Endothelial cell of umbilical vein (primary cell): ENCODE measurements at regions not wholly inside any gene's neighbourhood (a gene's known extent, or its start where the extent isn't known, plus 50 kb on each side); places are given as distances from the start of the nearest gene placed in this dataset.

Experiments
- BruUV-seq: library from RNA; stranded (reverse); fragments of 400-500 nt; replicated peaks from 2 replicates; lab custom pipeline; 2021; lab: Mats Ljungman, UMichigan
- CTCF ChIA-PET: fragments of 300-600, 350-600 bp; sonication (Branson Sonifier 250); formaldehyde crosslinking; loops from one replicate; lab custom pipeline; 2021; ENCODE audit warnings: antibody characterized with exemption, inconsistent platforms; lab: Charles Lee
- POLR2A ChIA-PET: fragments of 300-600, 350-600 bp; sonication (Branson Sonifier 250); formaldehyde crosslinking; loops from one replicate; lab custom pipeline; 2021; ENCODE audit warnings: antibody characterized with exemption, inconsistent platforms; lab: Charles Lee
- DNase-seq: peaks from one replicate; pipeline ENCODE4 v3.0.0-alpha.2; 2011; ENCODE audit warnings: low read depth, low spot score
- FAIRE-seq: peaks from 2 replicates; lab custom pipeline; 2011; peaks lifted over from hg19 to GRCh38; lab: Jason Lieb, UNC
- H2AFZ ChIP-seq: 2 replicates; pipeline ENCODE4 v1.6.0; 2012; ENCODE audit warnings: low read depth, low read length, control low read depth, inconsistent platforms
- H3K27ac ChIP-seq: 2 replicates; pipeline ENCODE4 v1.5.1; 2011; ENCODE audit warnings: low read depth, mild to moderate bottlenecking, control low read depth, low read length, moderate library complexity; ENCODE audit not compliant: insufficient read depth
- H3K27me3 ChIP-seq, 2 experiments: 2 replicates each; pipeline versions ENCODE4 v1.6.0 to v1.6.1; 2011; ENCODE audit warnings: low read length in 2 of 2, mixed read lengths in 1 of 2; ENCODE audit not compliant: control insufficient read depth in 2 of 2, insufficient read depth in 2 of 2
- H3K36me3 ChIP-seq, 2 experiments: 2 replicates in 1 of 2; 3 replicates in 1 of 2; pipeline ENCODE4 v1.5.1; 2011; ENCODE audit warnings: low read length in 2 of 2, mild to moderate bottlenecking in 1 of 2, moderate library complexity in 1 of 2; ENCODE audit not compliant: control insufficient read depth in 2 of 2, insufficient read depth in 2 of 2; ENCODE audit errors: extremely low read depth in 1 of 2
- H3K4me1 ChIP-seq: 3 replicates; pipeline ENCODE4 v1.5.1; 2011; ENCODE audit warnings: mild to moderate bottlenecking, low read length; ENCODE audit not compliant: control insufficient read depth, insufficient read depth; ENCODE audit errors: extremely low read depth
- H3K4me2 ChIP-seq: 2 replicates; pipeline ENCODE4 v1.6.1; 2011; ENCODE audit warnings: low read length, control low read depth, mixed read lengths; ENCODE audit not compliant: insufficient read depth
- H3K4me3 ChIP-seq, 3 experiments: fragments of 200-600 bp in 1 of 3; sonication (generic), shearing (Covaris generic) in 1 of 3; replicated peaks in 1 of 3; 2 replicates each; pipeline ENCODE4 v1.5.1; 2011 to 2016; ENCODE audit warnings: control low read depth in 3 of 3, low read length in 3 of 3, mild to moderate bottlenecking in 2 of 3, inconsistent platforms in 1 of 3, low read depth in 1 of 3, moderate library complexity in 1 of 3; ENCODE audit not compliant: insufficient read depth in 1 of 3
- H3K79me2 ChIP-seq: 2 replicates; pipeline ENCODE4 v1.6.0; 2012; ENCODE audit warnings: low read length, inconsistent platforms; ENCODE audit not compliant: control insufficient read depth, insufficient read depth
- H3K9ac ChIP-seq: replicated peaks from 2 replicates; pipeline ENCODE3; 2011; ENCODE audit warnings: low read length, control low read depth; ENCODE audit not compliant: insufficient read depth; ENCODE audit errors: extremely low read depth
- H3K9me1 ChIP-seq: replicated peaks from 3 replicates; pipeline ENCODE4 v1.6.0; 2011; ENCODE audit warnings: mild to moderate bottlenecking, low read length; ENCODE audit not compliant: control insufficient read depth, insufficient read depth; ENCODE audit errors: extremely low read depth
- H3K9me3 ChIP-seq: replicated peaks from 2 replicates; pipeline ENCODE4 v1.5.1; 2012; ENCODE audit warnings: low read length, inconsistent platforms; ENCODE audit not compliant: control insufficient read depth, insufficient read depth
- H4K20me1 ChIP-seq: replicated peaks from 2 replicates; pipeline ENCODE3; 2011; ENCODE audit warnings: mild to moderate bottlenecking, low read length; ENCODE audit not compliant: control insufficient read depth, insufficient read depth; ENCODE audit errors: extremely low read depth
- FOS ChIP-seq: IDR thresholded peaks from 2 replicates; pipeline ENCODE4 v1.6.1; 2011; ENCODE audit warnings: mild to moderate bottlenecking, low read length, moderate library complexity, borderline replicate concordance; ENCODE audit not compliant: insufficient read depth
- GATA2 ChIP-seq: IDR thresholded peaks from 2 replicates; pipeline ENCODE4 v1.7.0; 2011; ENCODE audit warnings: low read depth, mild to moderate bottlenecking, moderate library complexity, mixed read lengths, low read length; ENCODE audit not compliant: insufficient read length, insufficient read depth
- JUN ChIP-seq: IDR thresholded peaks from 2 replicates; pipeline ENCODE4 v1.6.1; 2011; ENCODE audit warnings: borderline replicate concordance, low read depth; ENCODE audit not compliant: insufficient read length, insufficient read depth
- POLR2A ChIP-seq: IDR thresholded peaks from 2 replicates; pipeline ENCODE4 v1.6.1; 2012; ENCODE audit warnings: low read depth, mild to moderate bottlenecking, control low read depth, low read length
- dilution Hi-C: fragments of 300-500 bp; cut with MboI; formaldehyde crosslinking; loops from one replicate; pipeline ENCODE4 v1.15.0; 2019; ENCODE audit warnings: low sequenced_read_pairs; ENCODE audit not compliant: extremely low pct_ligation_motif_present
- intact Hi-C: fragments of 100-400 bp; cut with micrococcal nuclease; formaldehyde crosslinking; loops from one replicate; pipeline ENCODE4 v1.10.0; 2022
- TF ChIP-seq, protein P1 (sequence below), 2 donors: IDR thresholded peaks; 1 replicate in 1 of 2; 2 replicates in 1 of 2; pipeline ENCODE4 v1.5.1; 2011; ENCODE audit warnings: low read length in 2 of 2, mild to moderate bottlenecking in 2 of 2, moderate library complexity in 2 of 2, control low read depth in 1 of 2, inconsistent platforms in 1 of 2, low read depth in 1 of 2; ENCODE audit not compliant: insufficient read depth in 1 of 2; ENCODE audit errors: extremely low read depth in 1 of 2

DNA sequence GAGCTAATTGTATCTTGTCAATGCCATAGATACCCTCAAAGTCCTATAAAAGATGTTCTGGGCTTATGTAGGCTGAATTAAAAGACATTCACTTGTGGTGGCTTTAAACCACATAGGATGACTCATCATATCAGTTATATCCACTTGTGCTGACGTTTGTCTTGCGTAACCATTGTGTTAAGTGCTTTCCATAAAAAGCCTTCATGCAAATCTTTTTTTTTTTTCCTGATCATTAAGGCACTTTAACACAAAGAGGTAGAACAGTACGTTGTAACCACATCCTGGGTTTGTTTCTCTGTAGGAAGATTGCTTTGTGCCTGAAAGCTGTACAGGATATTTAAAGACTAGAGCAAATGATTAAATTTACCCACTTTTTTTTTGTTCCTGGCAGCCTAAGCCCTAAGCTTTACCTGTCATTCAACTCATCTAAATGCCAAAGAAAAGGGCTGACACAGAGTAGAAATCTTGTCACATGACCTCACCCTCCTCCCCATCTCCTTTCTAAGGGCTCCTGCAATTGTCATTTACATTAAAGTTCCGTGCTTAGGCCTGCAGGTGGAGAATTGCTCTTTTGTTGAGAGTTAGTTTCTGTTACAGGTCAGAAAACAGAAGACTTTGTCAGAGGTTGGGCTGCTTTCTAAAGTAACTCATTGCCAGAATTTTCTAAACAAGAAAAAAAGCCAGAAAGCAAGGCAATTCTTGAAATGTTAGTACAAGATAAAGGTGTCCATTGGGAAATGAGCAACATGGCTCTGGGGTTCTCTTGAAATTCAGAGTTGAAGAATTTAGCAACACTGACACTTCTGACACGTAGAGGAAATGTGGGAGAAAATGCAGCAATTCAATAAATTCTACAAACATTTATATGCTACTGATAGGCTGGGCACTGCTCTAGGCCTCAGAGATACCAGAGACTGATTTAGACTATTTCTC, 555.6 kb downstream of the PPARGC1A start:
- DNase-seq (no peak), FAIRE-seq (no peak)
- Histone ChIP-seq H3K27me3 (no peaks in the 10 kb centered on the region), H3K4me1 (no peaks in the 10 kb centered on the region), H3K9me1 (no peaks in the 10 kb centered on the region), H3K4me3 (no peak overlapping the region), H4K20me1 (no peaks in the 10 kb centered on the region), H2AFZ (no peak overlapping the region), H3K9me3 (peaks cover 2% of the 10 kb centered on the region), H3K36me3 (no peaks in the 10 kb centered on the region), H3K9ac (no peak overlapping the region), H3K79me2 (no peaks in the 10 kb centered on the region), H3K27ac (no peak overlapping the region), H3K4me2 (no peak overlapping the region)
- TF ChIP-seq POLR2A (no peak), GATA2 (no peak), FOS (no peak), JUN (peak; percentile 5)
- TF ChIP-seq, protein P1, sequence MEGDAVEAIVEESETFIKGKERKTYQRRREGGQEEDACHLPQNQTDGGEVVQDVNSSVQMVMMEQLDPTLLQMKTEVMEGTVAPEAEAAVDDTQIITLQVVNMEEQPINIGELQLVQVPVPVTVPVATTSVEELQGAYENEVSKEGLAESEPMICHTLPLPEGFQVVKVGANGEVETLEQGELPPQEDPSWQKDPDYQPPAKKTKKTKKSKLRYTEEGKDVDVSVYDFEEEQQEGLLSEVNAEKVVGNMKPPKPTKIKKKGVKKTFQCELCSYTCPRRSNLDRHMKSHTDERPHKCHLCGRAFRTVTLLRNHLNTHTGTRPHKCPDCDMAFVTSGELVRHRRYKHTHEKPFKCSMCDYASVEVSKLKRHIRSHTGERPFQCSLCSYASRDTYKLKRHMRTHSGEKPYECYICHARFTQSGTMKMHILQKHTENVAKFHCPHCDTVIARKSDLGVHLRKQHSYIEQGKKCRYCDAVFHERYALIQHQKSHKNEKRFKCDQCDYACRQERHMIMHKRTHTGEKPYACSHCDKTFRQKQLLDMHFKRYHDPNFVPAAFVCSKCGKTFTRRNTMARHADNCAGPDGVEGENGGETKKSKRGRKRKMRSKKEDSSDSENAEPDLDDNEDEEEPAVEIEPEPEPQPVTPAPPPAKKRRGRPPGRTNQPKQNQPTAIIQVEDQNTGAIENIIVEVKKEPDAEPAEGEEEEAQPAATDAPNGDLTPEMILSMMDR (IDR thresholded peaks at IDR 0.05; ENCODE audit: extremely low read depth in 1 of 2, insufficient read depth in 1 of 2, low read depth in 1 of 2, low read length in 2 of 2) = no peak
- CTCF ChIA-PET = no interaction called here
- dilution Hi-C loops (no loop called here), intact Hi-C loops (no loop called here)
- no TSS peak for BruUV-seq
- POLR2A ChIA-PET = no interaction called here
